ENCODE measurements at regions not wholly inside any gene's neighbourhood (a gene's known extent, or its start where the extent isn't known, plus 50 kb on each side); places are given as distances from the start of the nearest gene placed in this dataset.

- Mint-ChIP-seq H3K27ac (no peak overlapping the region), H3K36me3 (no peaks in the 10 kb centered on the region), H3K4me1 (ENCODE audit: low read depth in 2 of 2) (no peaks in the 10 kb centered on the region), H3K4me3 (no peak overlapping the region), H3K9me3 (peaks cover 4% of the 10 kb centered on the region), H3K27me3 (peaks cover 10 to 24% of the 10 kb centered on the region in 2 donors)
- DNase-seq (ENCODE audit: low spot score) (no peak), ATAC-seq (no peak)
Observed at GRCh38 chr6:156313037-156313436, 464.1 kb upstream of the ARID1B start.

GRCh38 chr6:156311291-156311690 is 465.9 kb upstream of the ARID1B start:
- Mint-ChIP-seq H3K27ac (no peak overlapping the region), H3K36me3 (no peaks in the 10 kb centered on the region), H3K27me3 (peaks cover 10 to 24% of the 10 kb centered on the region in 2 donors), H3K9me3 (peaks cover 4% of the 10 kb centered on the region), H3K4me3 (no peak overlapping the region), H3K4me1 (ENCODE audit: low read depth in 2 of 2) (no peaks in the 10 kb centered on the region)
- ATAC-seq: no peak
- DNase-seq (ENCODE audit: low spot score): no peak

- H3K27me3 Mint-ChIP-seq: peaks cover 10 to 24% of the 10 kb centered on the region in 2 donors
- H3K36me3 Mint-ChIP-seq: no peaks in the 10 kb centered on the region
- H3K27ac Mint-ChIP-seq: no peak overlapping the region
- H3K4me1 Mint-ChIP-seq (ENCODE audit: low read depth in 2 of 2): no peaks in the 10 kb centered on the region
- H3K4me3 Mint-ChIP-seq: no peak overlapping the region
- no peak for DNase-seq (ENCODE audit: low spot score)
- H3K9me3 Mint-ChIP-seq: peaks cover 4% of the 10 kb centered on the region
- no peak for ATAC-seq
Observed at GRCh38 chr6:156310701-156311100, 466.5 kb upstream of the ARID1B start.

- Mint-ChIP-seq H3K9me3 (peaks cover 2% of the 10 kb centered on the region), H3K27ac (no peak overlapping the region), H3K4me1 (ENCODE audit: low read depth in 2 of 2) (no peaks in the 10 kb centered on the region), H3K27me3 (peaks cover 8 to 22% of the 10 kb centered on the region in 2 donors), H3K36me3 (no peaks in the 10 kb centered on the region), H3K4me3 (no peak overlapping the region)
- ATAC-seq (no peak), DNase-seq (ENCODE audit: low spot score) (no peak)
Observed at GRCh38 chr6:156309017-156309416, 468.2 kb upstream of the ARID1B start.

- Mint-ChIP-seq H3K27me3 (peaks cover 6 to 18% of the 10 kb centered on the region in 2 donors), H3K4me3 (no peak overlapping the region), H3K4me1 (ENCODE audit: low read depth in 2 of 2) (no peaks in the 10 kb centered on the region), H3K36me3 (no peaks in the 10 kb centered on the region), H3K27ac (no peak overlapping the region), H3K9me3 (no peaks in the 10 kb centered on the region)
- ATAC-seq: no peak
- no peak for DNase-seq (ENCODE audit: low spot score)
Observed at GRCh38 chr6:156308604-156309003, 468.6 kb upstream of the ARID1B start.

GRCh38 chr6:156306531-156306930 is 470.6 kb upstream of the ARID1B start:
- no peak for ATAC-seq

GRCh38 chr6:156283091-156283490 is 494.1 kb upstream of the ARID1B start:
- DNase-seq (ENCODE audit: low spot score): no peak
- no peak overlapping the region for H3K27ac Mint-ChIP-seq
- H3K4me3 Mint-ChIP-seq: no peak overlapping the region
- peaks cover under 1% of the 10 kb centered on the region for H3K9me3 Mint-ChIP-seq
- peaks cover under 1% of the 10 kb centered on the region for H3K36me3 Mint-ChIP-seq
- no peaks in the 10 kb centered on the region for H3K4me1 Mint-ChIP-seq (ENCODE audit: low read depth in 2 of 2)
- peaks cover 8 to 10% of the 10 kb centered on the region in 2 donors for H3K27me3 Mint-ChIP-seq
- ATAC-seq: no peak

More at GRCh38 chr6:156306531-156306930, 470.6 kb upstream of the ARID1B start:
- Mint-ChIP-seq H3K4me3 (no peak overlapping the region), H3K4me1 (ENCODE audit: low read depth in 2 of 2) (no peaks in the 10 kb centered on the region), H3K27me3 (peaks cover 3 to 13% of the 10 kb centered on the region in 2 donors), H3K36me3 (no peaks in the 10 kb centered on the region), H3K27ac (no peak overlapping the region), H3K9me3 (no peaks in the 10 kb centered on the region)
- DNase-seq (ENCODE audit: low spot score): no peak

- no peak for ATAC-seq
- DNase-seq (ENCODE audit: low spot score): no peak
- Mint-ChIP-seq H3K36me3 (peaks cover 4% of the 10 kb centered on the region), H3K4me3 (no peak overlapping the region), H3K4me1 (ENCODE audit: low read depth in 2 of 2) (no peaks in the 10 kb centered on the region), H3K9me3 (peaks cover 4% of the 10 kb centered on the region), H3K27me3 (peaks cover 12 to 14% of the 10 kb centered on the region in 2 donors), H3K27ac (no peak overlapping the region)
Observed at GRCh38 chr6:156282087-156282486, 495.1 kb upstream of the ARID1B start.

- Mint-ChIP-seq H3K9me3 (peaks cover 4% of the 10 kb centered on the region), H3K4me1 (ENCODE audit: low read depth in 2 of 2) (no peaks in the 10 kb centered on the region), H3K4me3 (no peak overlapping the region), H3K27ac (no peak overlapping the region), H3K36me3 (peaks cover 4% of the 10 kb centered on the region), H3K27me3 (peaks cover 12 to 14% of the 10 kb centered on the region in 2 donors)
- ATAC-seq (no peak), DNase-seq (ENCODE audit: low spot score) (no peak)
Observed at GRCh38 chr6:156281266-156281665, 495.9 kb upstream of the ARID1B start.

- H3K36me3 Mint-ChIP-seq: peaks cover 4% of the 10 kb centered on the region
- H3K9me3 Mint-ChIP-seq: peaks cover 4% of the 10 kb centered on the region
- H3K27ac Mint-ChIP-seq: no peak overlapping the region
- H3K4me3 Mint-ChIP-seq: no peak overlapping the region
- H3K27me3 Mint-ChIP-seq: peaks cover 12 to 14% of the 10 kb centered on the region in 2 donors
- DNase-seq (ENCODE audit: low spot score) (no peak), ATAC-seq (no peak)
- no peaks in the 10 kb centered on the region for H3K4me1 Mint-ChIP-seq (ENCODE audit: low read depth in 2 of 2)
Observed at GRCh38 chr6:156280065-156280464, 497.1 kb upstream of the ARID1B start.

- peaks cover 4% of the 10 kb centered on the region for H3K9me3 Mint-ChIP-seq
- DNase-seq (ENCODE audit: low spot score) (no peak), ATAC-seq (no peak)
- no peak overlapping the region for H3K4me3 Mint-ChIP-seq
- no peaks in the 10 kb centered on the region for H3K4me1 Mint-ChIP-seq (ENCODE audit: low read depth in 2 of 2)
- H3K27me3 Mint-ChIP-seq: peaks cover 12 to 14% of the 10 kb centered on the region in 2 donors
- H3K27ac Mint-ChIP-seq: no peak overlapping the region
- H3K36me3 Mint-ChIP-seq: peaks cover 4% of the 10 kb centered on the region
Observed at GRCh38 chr6:156279261-156279969, 497.8 kb upstream of the ARID1B start.

DNA sequence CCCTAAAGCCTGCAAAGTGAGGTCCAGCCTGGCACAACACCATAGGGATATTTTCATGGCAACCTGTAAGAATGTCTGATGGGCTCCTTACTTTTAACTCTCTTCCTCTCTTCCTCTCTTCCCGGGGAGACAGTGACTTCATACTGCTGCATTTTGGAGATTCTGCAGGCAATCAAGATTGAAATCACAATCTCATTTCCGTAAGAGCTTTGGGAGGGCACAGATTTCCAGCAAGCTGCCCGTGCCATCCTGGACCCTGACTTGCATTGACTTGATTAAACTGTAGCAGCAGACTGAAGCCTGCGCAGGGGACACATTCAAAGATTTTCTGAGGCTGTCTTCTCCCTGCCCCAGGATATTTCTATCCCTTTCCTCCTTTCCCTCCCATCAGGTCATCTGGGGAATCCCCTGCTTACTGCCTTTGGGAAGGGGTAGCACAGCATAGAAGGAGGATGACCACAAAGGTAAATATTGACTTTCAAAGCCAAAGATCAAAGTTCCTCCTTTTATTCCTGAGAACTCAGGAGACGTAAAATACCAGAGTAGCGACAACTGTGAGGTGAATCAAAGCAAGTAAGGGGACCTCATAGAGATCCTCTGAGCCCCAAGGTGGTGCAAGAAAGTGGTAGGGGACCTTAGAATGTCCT is 504.0 kb upstream of the ARID1B start:
- ATAC-seq (no peak), DNase-seq (ENCODE audit: low spot score) (no peak)
- Mint-ChIP-seq H3K27me3 (peaks cover 12 to 17% of the 10 kb centered on the region in 2 donors), H3K4me1 (ENCODE audit: low read depth in 2 of 2) (peaks cover 0 to 2% of the 10 kb centered on the region in 2 donors), H3K4me3 (no peak overlapping the region), H3K27ac (no peak overlapping the region), H3K9me3 (peaks cover 4% of the 10 kb centered on the region), H3K36me3 (peaks cover 4% of the 10 kb centered on the region)

DNA sequence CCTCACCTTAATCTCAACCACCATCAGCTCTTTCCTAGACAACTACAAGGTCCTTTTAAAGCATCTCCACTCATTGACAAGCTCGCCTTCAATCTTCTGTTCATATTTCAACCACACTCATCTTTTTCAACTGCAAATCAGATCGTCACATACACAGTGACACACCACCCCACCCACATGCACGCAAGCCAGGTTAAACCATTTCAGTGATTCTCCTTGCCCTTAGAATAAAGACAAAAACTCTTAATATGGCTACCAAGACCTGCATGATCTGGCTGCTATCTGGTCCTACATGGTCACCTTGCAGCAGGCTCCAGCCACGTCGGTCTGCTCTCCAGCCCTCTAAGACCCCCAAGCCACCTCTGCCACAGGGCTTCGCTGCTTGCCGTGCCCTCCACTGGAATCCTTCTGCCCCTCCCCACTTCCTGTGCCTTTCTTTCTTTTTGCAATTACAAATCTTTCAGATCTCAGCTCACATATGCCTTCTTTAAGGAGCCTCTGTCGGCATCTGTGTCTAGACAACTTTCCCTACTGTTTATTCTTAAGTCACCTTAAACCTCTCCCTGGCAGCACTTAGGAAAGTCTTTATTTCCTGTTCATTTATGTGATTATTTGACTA is 507.3 kb upstream of the ARID1B start:
- Mint-ChIP-seq H3K4me1 (ENCODE audit: low read depth in 2 of 2) (peaks cover 0 to 2% of the 10 kb centered on the region in 2 donors), H3K4me3 (no peak overlapping the region), H3K9me3 (no peaks in the 10 kb centered on the region), H3K27ac (no peak overlapping the region), H3K27me3 (peaks cover 7 to 11% of the 10 kb centered on the region in 2 donors), H3K36me3 (no peaks in the 10 kb centered on the region)
- ATAC-seq (no peak), DNase-seq (ENCODE audit: low spot score) (no peak)

GRCh38 chr6:156268849-156269248 is 508.3 kb upstream of the ARID1B start:
- Mint-ChIP-seq H3K27me3 (peaks cover 7 to 11% of the 10 kb centered on the region in 2 donors), H3K36me3 (no peaks in the 10 kb centered on the region), H3K27ac (no peak overlapping the region), H3K9me3 (no peaks in the 10 kb centered on the region), H3K4me3 (no peak overlapping the region), H3K4me1 (ENCODE audit: low read depth in 2 of 2) (peaks cover 0 to 2% of the 10 kb centered on the region in 2 donors)
- ATAC-seq (no peak), DNase-seq (ENCODE audit: low spot score) (no peak)

All from natural killer cell treated with Interleukin-12 subunit alpha and Interleukin-12 subunit beta and Interleukin-15 and Interleukin-18, amount 100 ng/mL, for 72 hours (primary cell).